ENCODE measurements at regions not wholly inside any gene's neighbourhood (a gene's known extent, or its start where the extent isn't known, plus 50 kb on each side); places are given as distances from the start of the nearest gene placed in this dataset.

DNA sequence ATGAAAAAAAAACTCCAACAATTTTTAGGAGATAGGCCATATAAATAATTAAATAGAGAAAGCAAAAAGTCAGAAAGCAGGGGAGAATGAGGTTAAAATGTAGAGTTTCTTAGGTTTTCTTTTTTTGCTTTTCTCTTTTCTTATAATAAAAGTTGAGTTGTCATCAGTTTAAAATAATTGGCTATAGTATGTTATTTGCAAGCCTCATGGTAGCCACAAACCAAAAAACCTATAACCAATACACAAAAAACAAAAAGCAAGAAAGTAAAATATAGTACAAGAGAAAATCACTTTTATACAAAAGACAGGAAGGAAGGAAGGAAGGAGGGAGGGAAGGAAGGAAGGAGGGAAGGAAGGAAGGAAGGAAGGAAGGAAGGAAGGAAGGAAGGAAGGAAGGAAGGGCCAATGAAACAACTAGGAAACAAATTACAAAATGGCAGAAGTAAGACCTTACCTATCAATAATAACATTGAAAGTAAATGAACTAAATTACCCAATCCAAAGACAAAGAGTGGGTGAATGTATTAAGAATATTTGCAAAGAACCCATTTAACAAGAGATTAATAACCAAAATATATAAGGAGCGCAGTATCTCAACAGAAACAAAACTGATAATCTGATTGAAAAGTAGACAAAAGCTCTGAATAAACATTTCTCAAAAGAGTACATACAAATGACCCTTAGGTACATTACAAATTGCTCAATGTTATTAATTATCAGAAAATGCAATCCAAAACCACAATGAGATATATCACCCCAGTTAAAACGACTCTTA is 541.3 kb upstream of the LRRTM4 start:
- H3K9me3 Mint-ChIP-seq = no peaks in the 10 kb centered on the region
- H3K27ac Mint-ChIP-seq (ENCODE audit: unreplicated experiment) = no peak overlapping the region
- DNase-seq (ENCODE audit: low read depth, low spot score) = no peak
- H3K4me1 Mint-ChIP-seq = no peaks in the 10 kb centered on the region
- no peaks in the 10 kb centered on the region for H3K27me3 Mint-ChIP-seq (ENCODE audit: low read depth)
- H3K4me3 Mint-ChIP-seq = no peak overlapping the region
- H3K36me3 Mint-ChIP-seq (ENCODE audit: low read depth) = no peaks in the 10 kb centered on the region
- TF ChIP-seq, protein P1, sequence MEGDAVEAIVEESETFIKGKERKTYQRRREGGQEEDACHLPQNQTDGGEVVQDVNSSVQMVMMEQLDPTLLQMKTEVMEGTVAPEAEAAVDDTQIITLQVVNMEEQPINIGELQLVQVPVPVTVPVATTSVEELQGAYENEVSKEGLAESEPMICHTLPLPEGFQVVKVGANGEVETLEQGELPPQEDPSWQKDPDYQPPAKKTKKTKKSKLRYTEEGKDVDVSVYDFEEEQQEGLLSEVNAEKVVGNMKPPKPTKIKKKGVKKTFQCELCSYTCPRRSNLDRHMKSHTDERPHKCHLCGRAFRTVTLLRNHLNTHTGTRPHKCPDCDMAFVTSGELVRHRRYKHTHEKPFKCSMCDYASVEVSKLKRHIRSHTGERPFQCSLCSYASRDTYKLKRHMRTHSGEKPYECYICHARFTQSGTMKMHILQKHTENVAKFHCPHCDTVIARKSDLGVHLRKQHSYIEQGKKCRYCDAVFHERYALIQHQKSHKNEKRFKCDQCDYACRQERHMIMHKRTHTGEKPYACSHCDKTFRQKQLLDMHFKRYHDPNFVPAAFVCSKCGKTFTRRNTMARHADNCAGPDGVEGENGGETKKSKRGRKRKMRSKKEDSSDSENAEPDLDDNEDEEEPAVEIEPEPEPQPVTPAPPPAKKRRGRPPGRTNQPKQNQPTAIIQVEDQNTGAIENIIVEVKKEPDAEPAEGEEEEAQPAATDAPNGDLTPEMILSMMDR (conservative IDR thresholded peaks at IDR 0.05) = no peak

DNA sequence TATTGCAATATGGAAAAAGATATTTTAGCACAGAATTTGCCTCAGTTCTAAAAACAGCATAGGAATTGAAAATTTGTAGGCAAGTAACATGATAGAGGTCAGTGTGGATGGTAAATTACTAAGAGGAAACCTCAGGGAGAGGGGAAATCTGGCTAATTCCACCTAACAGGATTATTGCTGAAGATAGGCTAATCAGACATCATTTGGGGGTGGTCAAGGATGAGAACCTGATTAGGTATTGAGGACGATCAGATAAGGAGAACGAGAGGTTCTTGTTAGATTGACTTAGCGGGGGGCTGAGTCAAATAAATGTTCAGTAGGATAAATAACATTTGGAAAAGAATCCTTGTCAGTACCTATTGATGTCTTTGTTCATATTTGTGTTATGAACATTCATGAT is 543.2 kb upstream of the LRRTM4 start:
- Mint-ChIP-seq H3K4me1 (no peaks in the 10 kb centered on the region), H3K9me3 (no peaks in the 10 kb centered on the region), H3K36me3 (ENCODE audit: low read depth) (no peaks in the 10 kb centered on the region), H3K4me3 (no peak overlapping the region), H3K27me3 (ENCODE audit: low read depth) (no peaks in the 10 kb centered on the region), H3K27ac (ENCODE audit: unreplicated experiment) (no peak overlapping the region)
- TF ChIP-seq, protein P1 (conservative IDR thresholded peaks at IDR 0.05) = no peak
- DNase-seq (ENCODE audit: low read depth, low spot score) = no peak

- Mint-ChIP-seq H3K9me3 (no peaks in the 10 kb centered on the region), H3K36me3 (ENCODE audit: low read depth) (no peaks in the 10 kb centered on the region)
- DNase-seq (ENCODE audit: low read depth, low spot score) = no peak
Measured at GRCh38 chr2:78068808-78069207, 546.6 kb upstream of the LRRTM4 start.

GRCh38 chr2:78070693-78071092 is 548.5 kb upstream of the LRRTM4 start:
- no peak for DNase-seq (ENCODE audit: low read depth, low spot score)
- Mint-ChIP-seq H3K9me3 (peaks cover 5% of the 10 kb centered on the region), H3K27ac (ENCODE audit: unreplicated experiment) (no peak overlapping the region), H3K4me3 (no peak overlapping the region), H3K36me3 (ENCODE audit: low read depth) (no peaks in the 10 kb centered on the region), H3K4me1 (no peaks in the 10 kb centered on the region), H3K27me3 (ENCODE audit: low read depth) (no peaks in the 10 kb centered on the region)
- TF ChIP-seq, protein P1 (conservative IDR thresholded peaks at IDR 0.05) = no peak

More at GRCh38 chr2:78068808-78069207, 546.6 kb upstream of the LRRTM4 start:
- Mint-ChIP-seq H3K27ac (ENCODE audit: unreplicated experiment) (no peak overlapping the region), H3K4me1 (no peaks in the 10 kb centered on the region), H3K4me3 (no peak overlapping the region), H3K27me3 (ENCODE audit: low read depth) (no peaks in the 10 kb centered on the region)
- TF ChIP-seq, protein P1 (conservative IDR thresholded peaks at IDR 0.05) = no peak

GRCh38 chr2:78077633-78078032 is 555.5 kb upstream of the LRRTM4 start:
- no peak for DNase-seq (ENCODE audit: low read depth, low spot score)
- TF ChIP-seq, protein P1 (conservative IDR thresholded peaks at IDR 0.05) = no peak
- Mint-ChIP-seq H3K27me3 (ENCODE audit: low read depth) (no peaks in the 10 kb centered on the region), H3K9me3 (peaks cover 10% of the 10 kb centered on the region), H3K27ac (ENCODE audit: unreplicated experiment) (no peak overlapping the region), H3K4me1 (no peaks in the 10 kb centered on the region), H3K36me3 (ENCODE audit: low read depth) (no peaks in the 10 kb centered on the region), H3K4me3 (no peak overlapping the region)

Measured in neural crest cell (in vitro differentiated cells).